ENCODE measurements at regions not wholly inside any gene's neighbourhood (a gene's known extent, or its start where the extent isn't known, plus 50 kb on each side); places are given as distances from the start of the nearest gene placed in this dataset.

DNA sequence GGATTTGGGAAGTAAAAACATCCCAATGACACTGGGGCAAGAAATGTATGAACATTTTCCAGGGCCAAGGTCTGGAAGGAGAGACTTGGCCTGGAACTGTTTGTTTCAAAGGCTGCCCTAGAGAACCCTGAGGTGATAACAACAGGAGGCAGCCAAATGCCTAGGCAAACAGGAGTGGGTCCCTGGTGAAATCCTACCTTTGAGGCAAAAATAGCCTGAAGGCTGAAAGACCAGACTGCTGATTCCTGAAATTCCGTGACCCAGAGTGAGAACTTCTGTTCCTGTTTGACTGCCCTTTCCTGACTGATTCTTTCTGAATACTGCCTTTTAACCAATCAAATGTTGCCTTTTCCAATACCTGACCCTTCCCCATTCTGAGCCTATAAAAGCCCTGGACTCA, 196.4 kb downstream of the NSUN3 start:
- DNase-seq (ENCODE audit: low spot score): no peak

DNA sequence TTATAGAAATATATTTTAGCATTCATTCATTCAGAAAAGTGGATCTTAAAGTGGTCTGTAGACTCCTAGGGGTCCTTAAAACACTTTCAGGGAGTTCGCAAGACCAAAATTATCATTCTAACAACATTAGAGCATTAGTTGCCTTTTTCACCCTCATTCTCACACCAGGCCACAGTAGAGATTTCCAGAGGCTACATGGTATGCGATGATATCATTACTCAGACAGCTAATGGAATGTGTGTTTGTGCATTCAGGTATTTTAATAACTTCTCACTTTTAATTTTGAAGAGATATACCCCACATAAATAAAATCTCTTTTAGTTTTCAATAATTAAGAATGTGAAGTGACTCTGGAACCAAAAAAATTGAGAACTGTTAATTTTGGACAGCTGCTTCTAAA, 206.9 kb downstream of the NSUN3 start:
- DNase-seq (ENCODE audit: low spot score): no peak

DNA sequence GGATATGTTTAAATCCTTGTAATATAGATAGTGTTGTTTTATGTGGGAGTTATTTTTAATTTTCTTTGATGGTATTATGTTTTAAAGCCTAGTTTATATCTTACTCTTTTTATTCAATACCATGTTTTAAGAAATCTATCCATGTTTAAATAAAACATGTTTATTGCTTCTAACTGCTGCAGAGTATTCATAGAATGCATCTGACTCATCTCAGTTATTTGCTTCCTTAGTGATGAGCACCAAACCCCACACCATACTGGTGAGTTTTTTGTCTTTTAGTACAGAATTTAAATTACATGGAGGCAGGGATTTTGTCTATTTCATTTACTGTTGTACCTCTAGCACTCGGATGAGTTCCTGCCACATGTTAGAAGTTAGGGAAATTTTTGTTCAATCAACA, 209.2 kb downstream of the NSUN3 start:
- no peak for DNase-seq (ENCODE audit: low spot score)

DNA sequence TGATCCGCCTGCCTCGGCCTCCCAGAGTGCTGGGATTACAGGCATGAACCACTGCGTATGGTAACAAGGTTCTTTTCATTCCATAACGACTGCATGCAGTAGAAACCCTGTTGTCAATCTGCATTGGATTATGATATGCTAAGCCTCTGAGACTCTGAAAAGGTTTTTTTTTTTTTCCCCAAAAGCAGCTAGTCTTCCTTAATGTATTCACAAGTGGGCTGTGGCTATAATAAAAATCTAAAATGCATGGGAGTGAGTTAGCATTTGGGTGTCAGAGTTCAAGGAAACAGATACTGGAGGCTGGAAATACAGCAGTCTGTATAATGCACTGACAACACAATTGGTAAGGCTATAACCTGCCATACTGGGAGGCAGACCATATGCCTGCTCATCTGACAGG, 218.1 kb downstream of the NSUN3 start:
- DNase-seq (ENCODE audit: low spot score): no peak

DNA sequence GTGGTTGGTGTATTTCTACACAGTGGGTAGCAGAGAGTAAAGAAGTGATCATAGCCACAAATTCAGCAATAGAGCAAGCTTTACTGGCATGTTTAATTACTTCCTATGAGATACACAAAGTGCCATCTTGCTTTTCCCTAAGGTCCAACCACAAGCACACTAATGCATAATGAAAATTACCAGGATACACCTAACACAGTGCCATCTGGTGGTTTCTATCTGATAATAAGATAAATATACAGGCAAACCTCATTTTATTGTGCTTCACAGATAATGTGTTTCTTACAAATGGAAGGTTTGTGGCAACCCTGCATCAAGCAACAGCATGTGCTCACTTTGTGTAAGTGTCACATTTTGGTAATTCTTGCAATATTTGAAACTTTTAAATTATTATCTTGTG, 223.0 kb downstream of the NSUN3 start:
- no peak for DNase-seq (ENCODE audit: low spot score)

DNA sequence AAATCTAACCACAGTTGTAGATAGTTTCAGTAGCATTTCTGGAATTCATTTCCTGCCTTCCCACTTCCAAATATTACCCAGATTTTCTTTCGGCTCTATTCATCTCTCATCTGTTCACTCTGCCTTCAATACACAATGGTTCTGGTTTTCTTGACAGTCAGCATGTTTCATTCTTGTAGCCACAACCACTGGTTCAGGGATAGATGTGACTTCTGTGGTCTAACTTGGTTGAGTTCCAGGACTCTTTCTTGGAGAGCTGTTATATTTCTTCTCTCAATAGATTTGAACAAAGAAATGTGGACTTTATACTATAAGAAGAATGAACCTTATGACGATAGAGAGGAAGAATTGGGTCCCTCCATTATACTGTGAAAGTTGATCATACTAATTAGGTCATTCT, 228.8 kb downstream of the NSUN3 start:
- DNase-seq (ENCODE audit: low spot score): no peak

DNA sequence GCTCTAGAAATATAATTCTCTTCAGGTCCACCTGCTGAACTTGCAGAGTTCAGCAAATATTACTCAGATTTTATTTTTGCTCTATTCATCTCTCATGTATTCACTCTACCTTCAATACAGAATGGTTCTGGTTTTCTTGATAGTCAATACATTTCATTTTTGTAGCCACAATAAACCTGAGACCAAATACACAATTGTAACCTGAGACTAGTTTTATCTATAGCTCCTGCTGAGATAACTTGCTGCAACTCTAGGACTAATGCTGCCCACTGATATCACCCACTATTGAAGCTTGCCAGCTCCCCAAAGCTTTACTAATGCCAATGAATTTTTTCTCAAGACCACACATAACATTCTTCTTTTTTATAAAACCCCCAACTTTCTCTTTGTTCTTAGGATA, 229.3 kb downstream of the NSUN3 start:
- no peak for DNase-seq (ENCODE audit: low spot score)

DNA sequence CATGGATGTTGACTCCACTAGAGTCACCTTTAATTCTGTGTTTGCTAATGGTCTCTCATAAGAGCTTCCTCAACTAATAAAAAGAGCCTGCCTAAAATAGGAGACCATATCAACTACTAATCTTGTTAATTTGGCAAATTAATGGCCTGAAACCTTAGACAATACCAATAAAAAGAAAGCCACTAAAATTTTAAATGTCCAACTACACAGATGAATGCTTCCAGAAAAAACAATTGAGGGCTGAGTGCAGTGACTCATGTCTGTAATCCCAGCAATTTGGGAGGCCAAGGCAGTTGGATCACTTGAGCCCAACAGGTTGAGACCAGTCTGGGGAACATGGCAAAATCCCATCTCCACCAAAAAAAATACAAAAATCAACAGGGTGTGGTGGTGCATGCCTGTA, 230.9 kb downstream of the NSUN3 start:
- no peak for DNase-seq (ENCODE audit: low spot score)

DNA sequence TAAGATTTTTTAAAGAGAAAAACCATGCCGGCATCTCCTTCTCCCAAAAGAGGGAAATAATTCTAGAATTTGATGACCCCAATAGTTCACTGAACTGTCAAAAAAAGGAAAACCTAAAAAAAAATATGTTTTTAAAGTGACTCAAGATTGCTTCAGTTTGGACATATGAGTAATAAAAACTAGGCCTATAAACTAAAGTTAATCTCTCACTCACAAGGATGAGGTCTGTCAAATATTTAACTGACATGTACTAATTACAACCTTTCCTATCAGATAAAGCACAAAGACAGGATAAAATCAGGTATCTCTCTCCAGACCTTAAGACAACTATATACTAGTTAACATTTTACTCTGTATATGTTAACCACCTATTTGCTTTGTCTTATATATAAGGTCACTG, 231.9 kb downstream of the NSUN3 start:
- DNase-seq (ENCODE audit: low spot score): no peak

DNA sequence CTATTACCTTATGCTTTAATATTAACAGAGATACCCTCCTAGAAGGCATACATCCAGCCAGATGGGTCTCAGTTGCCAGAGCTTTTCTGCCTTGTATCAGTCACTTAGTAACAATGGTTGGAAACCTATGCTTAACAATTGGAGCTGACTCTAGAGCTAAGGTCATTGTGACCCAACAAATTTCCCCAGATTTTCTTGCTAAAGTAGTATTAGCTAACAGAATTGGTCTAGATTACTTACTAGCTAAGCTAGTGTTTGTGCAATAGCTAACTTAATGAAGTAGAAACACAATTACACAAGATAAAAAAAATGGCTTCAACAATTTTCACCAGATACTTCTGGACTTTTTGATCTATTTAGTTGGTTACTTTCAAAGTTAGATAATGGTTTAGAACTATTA, 236.9 kb downstream of the NSUN3 start:
- no peak for DNase-seq (ENCODE audit: low spot score)

DNA sequence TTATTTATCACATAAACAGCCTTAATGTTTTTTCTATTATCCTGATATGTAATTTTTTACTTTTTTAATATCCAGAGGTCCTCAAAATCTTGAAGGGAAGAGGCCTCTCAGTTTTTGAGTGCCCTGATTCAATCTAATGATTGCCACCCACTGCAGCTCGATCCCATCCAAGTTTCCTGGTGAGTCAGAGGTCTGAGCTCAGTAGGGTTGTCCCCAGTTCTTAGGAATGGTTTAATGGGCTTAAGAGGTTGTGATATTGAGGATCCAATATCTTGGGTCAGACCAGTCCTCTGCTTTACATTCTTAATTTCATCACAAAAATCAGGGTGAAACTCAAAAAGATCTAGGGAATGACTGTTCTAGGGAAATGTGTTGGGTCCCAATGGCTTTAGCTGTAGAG, 238.5 kb downstream of the NSUN3 start:
- DNase-seq (ENCODE audit: low spot score): peak; percentile 8

DNA sequence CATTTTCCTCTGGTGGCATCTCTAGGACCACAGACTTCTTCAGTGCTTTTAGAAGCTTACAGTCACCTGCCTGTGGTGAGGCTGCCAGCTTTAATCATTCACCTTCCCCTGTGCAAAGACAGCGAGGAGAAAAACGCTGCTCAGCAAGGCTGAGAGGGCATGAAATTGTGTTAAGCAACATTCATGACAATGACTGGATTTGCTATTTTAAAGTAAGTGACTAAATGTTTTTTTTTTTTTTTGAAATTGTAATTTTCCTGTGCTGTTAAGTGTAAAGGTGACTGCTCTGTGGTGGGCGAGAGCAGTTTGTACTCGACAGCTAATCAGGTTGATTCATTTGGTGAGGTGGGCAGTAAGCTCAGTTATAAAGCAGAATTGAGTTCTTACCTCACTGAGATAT, 240.4 kb downstream of the NSUN3 start:
- DNase-seq (ENCODE audit: low spot score): no peak

DNA sequence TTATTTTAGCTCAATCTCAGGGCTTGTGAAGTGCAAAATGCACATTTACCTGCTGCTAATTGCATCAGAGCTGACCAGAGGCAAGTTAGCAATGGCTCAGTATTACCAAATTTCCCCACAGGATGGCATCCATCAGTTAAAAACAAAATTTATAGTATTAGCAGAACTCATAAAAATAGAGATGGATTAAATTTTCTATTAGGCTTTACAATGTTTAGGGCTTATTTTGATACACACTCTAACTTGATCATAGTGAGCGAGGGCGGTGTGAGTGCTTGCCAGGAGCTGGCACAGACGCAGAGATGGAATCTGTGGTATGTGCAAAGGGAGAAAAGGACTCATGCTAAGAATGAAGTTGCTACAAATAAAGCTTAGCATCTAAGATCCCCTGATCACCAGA, 241.0 kb downstream of the NSUN3 start:
- peak; percentile 20 for DNase-seq (ENCODE audit: low spot score)

DNA sequence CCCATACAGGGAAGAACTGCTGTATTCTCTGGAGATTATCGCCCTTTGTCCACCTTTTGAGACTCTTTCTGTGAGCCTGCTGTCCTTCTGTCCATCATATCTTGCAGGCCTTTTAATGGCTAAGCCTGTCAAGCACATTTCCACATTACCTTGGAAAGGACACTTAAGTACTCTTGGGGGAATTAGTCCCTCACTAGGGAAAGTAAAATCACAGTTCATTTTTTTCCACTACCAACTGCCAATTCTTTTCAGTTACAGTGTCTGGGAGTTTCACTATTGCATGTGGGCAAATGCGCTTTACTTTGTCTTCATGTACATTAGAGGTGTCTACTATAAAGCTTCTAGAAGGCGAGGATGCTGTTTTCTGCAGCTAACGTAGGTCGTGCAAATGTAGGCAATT, 242.1 kb downstream of the NSUN3 start:
- DNase-seq (ENCODE audit: low spot score): no peak

DNA sequence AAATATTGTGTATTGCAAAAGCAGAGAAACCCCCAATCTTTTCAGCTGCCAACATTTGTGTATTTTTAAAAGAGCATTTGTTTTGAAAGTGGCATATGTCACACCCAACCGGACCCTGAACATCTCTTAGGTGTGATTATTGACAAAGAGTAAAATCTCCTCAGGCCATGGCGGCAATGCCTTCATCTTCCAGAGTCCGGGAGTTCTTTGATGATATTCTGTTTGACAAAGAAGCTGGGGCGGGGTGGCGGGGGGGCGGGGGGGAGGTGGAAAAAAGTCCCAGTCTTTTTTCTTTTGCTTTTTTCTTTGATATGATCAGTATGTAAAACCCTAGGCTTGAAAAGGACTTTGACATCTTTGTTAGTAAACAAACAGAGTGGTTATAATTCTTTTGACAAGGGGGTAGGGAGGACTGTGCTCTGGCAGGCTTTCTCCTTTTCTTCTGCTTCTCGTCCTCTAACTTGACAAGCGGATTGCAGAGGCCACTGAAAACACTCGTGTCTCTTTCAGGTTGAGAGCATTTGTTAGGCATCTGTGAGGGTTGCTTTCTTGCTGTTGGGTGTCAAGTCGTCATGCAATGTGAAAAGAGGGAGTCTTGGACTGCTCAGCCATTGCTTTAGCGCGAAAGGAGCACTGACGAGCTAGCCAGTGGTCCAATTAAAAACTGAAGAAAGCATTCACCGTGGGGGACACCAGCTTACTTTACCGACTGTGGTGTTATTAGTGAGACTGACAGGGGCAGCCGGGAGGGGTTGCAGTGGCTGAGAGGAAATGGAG, 243.2 kb downstream of the NSUN3 start:
- DNase-seq (ENCODE audit: low spot score): no peak

DNA sequence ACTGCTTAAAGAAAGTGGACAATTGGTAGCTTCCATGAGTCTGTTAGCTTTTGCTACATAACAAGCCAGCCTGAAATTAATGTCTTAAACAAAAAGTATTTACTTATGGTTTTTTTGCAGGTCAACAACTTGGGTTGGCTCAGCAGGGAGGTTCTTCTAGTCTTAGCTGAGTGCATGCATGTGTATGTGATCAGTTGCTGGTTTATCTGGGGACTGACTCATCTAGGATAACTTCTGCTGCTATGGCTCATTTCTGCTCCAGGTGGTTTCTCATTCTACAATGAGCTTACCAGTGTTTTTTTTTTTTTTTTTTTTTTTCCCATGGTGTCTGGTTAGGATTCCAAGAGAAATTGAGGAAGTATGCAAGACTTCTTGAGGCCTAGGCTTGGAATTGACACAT, 244.7 kb downstream of the NSUN3 start:
- no peak for DNase-seq (ENCODE audit: low spot score)

DNA sequence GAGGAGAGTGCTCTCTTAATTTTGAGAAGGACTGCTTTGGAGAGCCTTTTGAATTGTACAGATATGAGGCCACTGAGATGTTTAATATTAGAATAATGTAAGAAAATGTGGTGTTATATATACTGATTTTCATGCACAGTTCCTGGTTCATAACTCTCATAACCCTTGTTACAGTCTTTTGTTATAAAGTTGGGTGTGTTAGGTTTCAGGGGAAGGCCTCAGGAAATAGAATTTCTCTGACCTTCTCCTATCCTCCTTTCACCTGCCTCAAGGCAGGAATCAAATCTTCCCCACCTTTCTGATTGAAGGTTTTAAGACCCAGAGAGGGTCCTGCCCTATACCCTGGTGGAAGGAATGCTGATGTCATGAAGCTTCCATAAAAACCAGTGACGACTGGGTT, 245.9 kb downstream of the NSUN3 start:
- no peak for DNase-seq (ENCODE audit: low spot score)

DNA sequence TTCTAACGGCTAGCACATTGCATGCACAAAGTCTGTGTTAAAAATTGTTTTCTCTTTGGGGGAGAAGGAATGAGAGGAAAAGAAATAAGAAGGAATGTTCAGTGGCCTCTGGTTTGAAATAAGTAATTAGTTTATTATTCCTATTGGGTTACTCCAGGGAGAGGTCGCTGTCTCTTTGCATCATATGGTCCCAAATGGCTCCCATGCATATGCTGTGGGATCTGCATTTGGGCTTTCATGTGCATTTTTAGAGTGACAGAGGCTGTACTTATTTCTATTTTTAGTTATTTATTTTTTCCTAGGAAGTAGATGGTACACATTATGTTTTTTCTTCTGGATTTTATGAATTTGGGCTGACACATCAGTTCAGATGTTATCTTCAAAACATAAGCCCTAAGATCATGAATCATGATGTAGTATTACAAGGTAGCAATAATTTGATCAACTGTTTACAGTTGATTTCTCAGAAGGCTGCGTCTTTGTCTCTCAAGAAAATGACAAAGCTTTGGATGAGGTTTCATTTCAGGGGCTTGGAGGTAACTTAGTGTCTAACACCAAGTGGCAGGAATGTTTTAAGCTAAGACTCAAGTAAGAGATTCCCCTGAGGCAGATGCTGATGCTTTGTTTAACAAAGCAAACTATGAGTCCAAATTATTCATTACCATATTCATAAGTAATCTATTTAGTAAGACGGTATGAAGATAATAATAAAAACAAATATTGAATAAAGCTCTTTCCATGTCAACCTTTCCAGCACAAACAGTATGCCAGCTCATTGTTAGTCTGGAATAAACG, 247.7 kb downstream of the NSUN3 start:
- no peak for DNase-seq (ENCODE audit: low spot score)

DNA sequence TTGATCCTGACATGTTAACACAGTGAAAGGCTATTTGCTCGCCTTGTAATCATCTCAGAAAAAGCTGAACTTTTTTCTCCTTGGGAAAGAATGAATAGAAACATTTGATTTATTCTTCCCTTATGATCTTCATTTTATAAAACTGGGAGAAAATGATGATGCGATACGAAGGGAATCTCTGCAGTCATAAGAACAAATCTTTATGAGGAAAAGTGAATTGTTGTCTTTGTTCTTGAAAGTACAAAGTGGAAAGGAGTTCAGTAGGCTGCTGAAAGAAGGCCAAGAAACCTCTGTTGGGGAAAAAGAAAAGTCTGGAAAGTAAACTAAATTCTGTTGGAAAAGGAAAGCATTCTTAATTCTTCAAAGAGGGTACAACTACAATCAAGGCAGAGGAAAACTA, 248.8 kb downstream of the NSUN3 start:
- no peak for DNase-seq (ENCODE audit: low spot score)

DNA sequence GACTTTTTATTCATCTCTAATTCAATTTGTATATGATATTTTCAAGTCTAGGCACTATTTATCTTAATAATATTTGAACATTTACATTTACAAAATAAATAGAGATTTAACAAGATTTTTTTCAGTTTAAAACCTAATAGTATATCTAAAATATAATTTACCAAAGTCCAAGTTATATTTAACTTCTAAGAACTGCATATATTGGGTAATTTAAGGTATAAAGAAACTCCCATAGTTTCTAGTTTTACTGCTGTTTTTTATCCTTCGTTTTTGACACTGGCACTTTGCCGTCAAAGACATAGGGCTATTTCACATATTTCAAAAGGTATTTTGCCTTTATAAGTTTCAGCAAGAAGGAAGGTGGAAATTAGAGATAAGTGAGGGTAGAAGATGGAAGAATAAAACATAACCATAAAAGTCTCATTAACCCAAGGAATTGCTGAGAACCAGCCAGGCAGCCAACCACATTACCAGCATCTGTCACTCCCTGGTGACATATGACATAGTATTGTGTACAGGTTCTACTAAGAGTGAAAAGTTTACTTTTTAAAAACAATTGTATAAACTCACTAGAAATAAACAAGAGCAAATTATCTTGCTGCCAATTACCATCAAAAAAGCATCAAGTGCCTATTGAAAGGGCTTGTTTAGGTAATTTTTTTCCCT, 251.5 kb downstream of the NSUN3 start:
- DNase-seq (ENCODE audit: low spot score): no peak

DNA sequence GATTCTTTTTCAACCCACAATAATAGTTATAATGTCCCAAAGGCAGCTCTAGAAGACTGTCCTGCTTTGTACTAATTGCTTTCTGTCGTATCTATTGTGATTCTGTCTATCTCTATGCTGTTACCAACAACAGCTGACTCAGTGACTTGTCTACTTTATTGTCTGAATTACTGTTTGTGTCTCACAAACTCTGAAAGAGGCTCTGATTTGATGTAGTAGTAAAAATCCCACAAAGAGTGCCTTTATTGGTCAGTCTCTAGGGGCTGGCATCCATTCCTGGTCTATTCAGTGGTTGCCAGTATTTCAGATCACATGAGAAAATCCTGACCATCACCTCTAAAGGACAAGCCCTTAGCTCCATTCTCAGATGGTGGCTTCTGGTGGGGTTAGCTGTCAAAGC, 254.2 kb downstream of the NSUN3 start:
- DNase-seq (ENCODE audit: low spot score): no peak

DNA sequence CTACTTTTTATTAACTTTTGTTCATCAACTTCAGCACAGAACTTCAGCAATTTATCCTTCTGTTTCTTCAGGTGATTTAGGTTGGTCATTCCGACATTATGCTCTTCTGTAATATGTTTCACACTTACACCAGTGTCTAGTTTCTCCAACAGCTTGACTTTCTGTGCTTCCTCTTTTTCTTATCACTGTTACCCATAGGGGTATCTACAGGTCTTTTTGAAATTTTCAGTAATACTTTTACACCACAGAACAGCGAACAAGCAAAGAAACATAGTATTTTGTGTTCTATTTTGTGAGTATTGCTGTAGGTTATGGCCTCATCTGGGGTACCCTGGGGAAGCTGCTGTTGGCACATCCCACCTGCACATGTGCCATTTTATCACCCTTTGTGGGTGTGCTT, 260.7 kb downstream of the NSUN3 start:
- DNase-seq (ENCODE audit: low spot score): no peak

DNA sequence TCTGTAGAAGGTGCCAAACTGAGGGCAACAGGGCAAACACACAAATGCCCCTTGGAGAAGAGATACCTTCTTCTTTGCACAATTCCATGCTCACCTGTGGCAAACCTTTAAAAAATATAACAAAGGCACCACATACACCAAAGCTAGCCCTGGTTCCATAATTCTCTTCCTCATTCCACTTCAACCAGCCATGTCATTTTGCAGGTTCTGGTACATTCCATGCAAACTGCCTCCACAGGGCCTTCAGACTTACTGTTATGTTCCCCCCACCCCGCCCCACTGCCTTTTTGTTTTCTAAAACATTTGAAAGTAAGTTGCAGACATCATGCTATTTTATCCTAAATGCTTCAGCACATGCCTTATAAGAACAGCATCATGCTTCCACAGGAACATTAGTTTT, 269.0 kb downstream of the NSUN3 start:
- no peak for DNase-seq (ENCODE audit: low spot score)
